ENCODE measurements at regions not wholly inside any gene's neighbourhood (a gene's known extent, or its start where the extent isn't known, plus 50 kb on each side); places are given as distances from the start of the nearest gene placed in this dataset.

GRCh38 chr1:232518349-232518748 lies 111.6 kb downstream of the SIPA1L2 start:
- peaks cover 11% of the 10 kb centered on the region for H3K4me1 Mint-ChIP-seq (ENCODE audit: insufficient read depth, unreplicated experiment)
- H3K4me3 Mint-ChIP-seq (ENCODE audit: unreplicated experiment), result no peak overlapping the region
- no TSS peak for BruUV-seq (replicated peaks)
- intact Hi-C loops (cut with micrococcal nuclease), result loop anchor here (10.0 kb wide), 1 partner anchor 294 kb away; no protein-coding TSS in a partner anchor
- H3K36me3 Mint-ChIP-seq (ENCODE audit: insufficient read depth, unreplicated experiment), result peaks cover 19% of the 10 kb centered on the region
- H3K27ac Mint-ChIP-seq (ENCODE audit: low read depth, unreplicated experiment), result no peak overlapping the region
- no peaks in the 10 kb centered on the region for H3K27me3 Mint-ChIP-seq (ENCODE audit: insufficient read depth, unreplicated experiment)
- TF ChIP-seq CTCF (IDR thresholded peaks at IDR 0.05; ENCODE audit: unreplicated experiment), result no peak
- H3K9me3 Mint-ChIP-seq (ENCODE audit: unreplicated experiment), result no peaks in the 10 kb centered on the region
- DNase-seq (ENCODE audit: unreplicated experiment), result no peak
- ChIA-PET CTCF (interaction anchor here (0.8 to 4.9 kb wide), 5 partner anchors 26 to 109 kb away, joined by 3 to 32 read pairs (median 5); no protein-coding TSS in a partner anchor), POLR2A (interaction anchor here (0.6 to 12.0 kb wide), 7 partner anchors 18 to 352 kb away, joined by 3 to 73 read pairs (median 3); no protein-coding TSS in a partner anchor)

- Mint-ChIP-seq H3K27me3 (ENCODE audit: insufficient read depth, unreplicated experiment) (no peaks in the 10 kb centered on the region), H3K36me3 (ENCODE audit: insufficient read depth, unreplicated experiment) (peaks cover 19% of the 10 kb centered on the region), H3K4me3 (ENCODE audit: unreplicated experiment) (no peak overlapping the region), H3K9me3 (ENCODE audit: unreplicated experiment) (no peaks in the 10 kb centered on the region), H3K4me1 (ENCODE audit: insufficient read depth, unreplicated experiment) (peaks cover 9% of the 10 kb centered on the region), H3K27ac (ENCODE audit: low read depth, unreplicated experiment) (no peak overlapping the region)
- intact Hi-C loops (cut with micrococcal nuclease), result loop anchor here (10.0 kb wide), 1 partner anchor 292 kb away; no protein-coding TSS in a partner anchor
- no peak for TF ChIP-seq CTCF (IDR thresholded peaks at IDR 0.05; ENCODE audit: unreplicated experiment)
- no peak for DNase-seq (ENCODE audit: unreplicated experiment)
- BruUV-seq (replicated peaks), result no TSS peak
- CTCF ChIA-PET, result interaction anchor here (0.6 to 4.9 kb wide), 5 partner anchors 10 to 787 kb away, joined by 3 to 32 read pairs (median 4); no protein-coding TSS in a partner anchor
- POLR2A ChIA-PET, result interaction anchor here (0.6 to 12.0 kb wide), 5 partner anchors 12 to 714 kb away, joined by 3 to 73 read pairs (median 4); no protein-coding TSS in a partner anchor
Measured at GRCh38 chr1:232517204-232517603, 112.7 kb downstream of the SIPA1L2 start.

- no peak for TF ChIP-seq CTCF (IDR thresholded peaks at IDR 0.05; ENCODE audit: unreplicated experiment)
- Mint-ChIP-seq H3K9me3 (ENCODE audit: unreplicated experiment) (no peaks in the 10 kb centered on the region), H3K4me1 (ENCODE audit: insufficient read depth, unreplicated experiment) (peaks cover 13% of the 10 kb centered on the region), H3K27ac (ENCODE audit: low read depth, unreplicated experiment) (no peak overlapping the region), H3K4me3 (ENCODE audit: unreplicated experiment) (no peak overlapping the region), H3K36me3 (ENCODE audit: insufficient read depth, unreplicated experiment) (peaks cover 19% of the 10 kb centered on the region), H3K27me3 (ENCODE audit: insufficient read depth, unreplicated experiment) (no peaks in the 10 kb centered on the region)
- no TSS peak for BruUV-seq (replicated peaks)
- DNase-seq (ENCODE audit: unreplicated experiment), result no peak
- CTCF ChIA-PET, result interaction anchor here (0.6 kb wide), 2 partner anchors 18 to 26 kb away, joined by 3 to 4 read pairs; no protein-coding TSS in a partner anchor
- POLR2A ChIA-PET, result interaction anchor here (1.1 kb wide), 1 partner anchor 14 kb away, joined by 3 read pairs; no protein-coding TSS in a partner anchor
- intact Hi-C loops (cut with micrococcal nuclease), result loop anchor here (10.0 kb wide), 1 partner anchor 291 kb away; no protein-coding TSS in a partner anchor
Measured at GRCh38 chr1:232515706-232516105, 114.2 kb downstream of the SIPA1L2 start.

- Mint-ChIP-seq H3K27ac (ENCODE audit: low read depth, unreplicated experiment) (no peak overlapping the region), H3K27me3 (ENCODE audit: insufficient read depth, unreplicated experiment) (no peaks in the 10 kb centered on the region), H3K4me3 (ENCODE audit: unreplicated experiment) (no peak overlapping the region), H3K9me3 (ENCODE audit: unreplicated experiment) (no peaks in the 10 kb centered on the region), H3K36me3 (ENCODE audit: insufficient read depth, unreplicated experiment) (peaks cover 19% of the 10 kb centered on the region), H3K4me1 (ENCODE audit: insufficient read depth, unreplicated experiment) (peaks cover 38% of the 10 kb centered on the region)
- ChIA-PET CTCF (interaction anchor here (0.7 to 1.5 kb wide), 7 partner anchors 8 to 646 kb away, joined by 3 to 7 read pairs (median 4); no protein-coding TSS in a partner anchor), POLR2A (interaction anchor here (0.7 to 5.5 kb wide), 6 partner anchors 8 to 27 kb away, joined by 3 to 43 read pairs (median 10); no protein-coding TSS in a partner anchor)
- no peak for TF ChIP-seq CTCF (IDR thresholded peaks at IDR 0.05; ENCODE audit: unreplicated experiment)
- intact Hi-C loops (cut with micrococcal nuclease), result loop anchor here (10.0 kb wide), 1 partner anchor 288 kb away; no protein-coding TSS in a partner anchor
- BruUV-seq (replicated peaks), result no TSS peak
- no peak for DNase-seq (ENCODE audit: unreplicated experiment)
Measured at GRCh38 chr1:232512712-232513111, 117.2 kb downstream of the SIPA1L2 start.

Measured in MCF 10A (cell line).